ENCODE measurements at regions not wholly inside any gene's neighbourhood (a gene's known extent, or its start where the extent isn't known, plus 50 kb on each side); places are given as distances from the start of the nearest gene placed in this dataset.
"Not testable (repeated sequence)": the region's sequence is repeated elsewhere in the genome, so short reads cannot be mapped to it uniquely, and the experiment has no call there.

GRCh38 chr17:14423156-14423555 lies 122.3 kb downstream of the HS3ST3B1 start:
- DNase-seq (ENCODE audit: low read depth): not testable (repeated sequence)

GRCh38 chr17:14417336-14417735 lies 116.5 kb downstream of the HS3ST3B1 start:
- no peak for DNase-seq (ENCODE audit: low read depth)

- no peak for DNase-seq (ENCODE audit: low read depth)
Observed at GRCh38 chr17:14409292-14409691, 108.4 kb downstream of the HS3ST3B1 start.

GRCh38 chr17:14407541-14407940 lies 106.7 kb downstream of the HS3ST3B1 start:
- DNase-seq (ENCODE audit: low read depth): no peak

GRCh38 chr17:14405189-14405588 lies 104.3 kb downstream of the HS3ST3B1 start:
- no peak for DNase-seq (ENCODE audit: low read depth)

All from activated T-cell treated with anti-CD3 and anti-CD28 coated beads for 48 hours (primary cell).